ENCODE measurements at regions not wholly inside any gene's neighbourhood (a gene's known extent, or its start where the extent isn't known, plus 50 kb on each side); places are given as distances from the start of the nearest gene placed in this dataset.
"Not testable (repeated sequence)": the region's sequence is repeated elsewhere in the genome, so short reads cannot be mapped to it uniquely, and the experiment has no call there.

- not testable (repeated sequence) for TF ChIP-seq CTCF (IDR thresholded peaks at IDR 0.05); EZH2 (IDR thresholded peaks at IDR 0.05; ENCODE audit: borderline replicate concordance, insufficient read depth, low read depth, low read length, poor library complexity, severe bottlenecking)
These were observed 137.0 kb downstream of the GOLGA6L6 start for GRCh38 chr15:20404571-20404970.
